Esophagus (tissue), 2 donors: ENCODE measurements at regions not wholly inside any gene's neighbourhood (a gene's known extent, or its start where the extent isn't known, plus 50 kb on each side); places are given as distances from the start of the nearest gene placed in this dataset.

ENCODE experiments used
- H3K27ac ChIP-seq, 2 donors: one replicate each; pipeline ENCODE4 v1.5.1; 2013; ENCODE audit warnings: low read depth in 2 of 2, mild to moderate bottlenecking in 2 of 2, inconsistent platforms in 1 of 2, low read length in 1 of 2, moderate library complexity in 1 of 2
- H3K27me3 ChIP-seq, 2 donors: one replicate each; pipeline ENCODE4 v1.6.1; 2013; ENCODE audit warnings: low read length in 2 of 2, control low read depth in 1 of 2, mild to moderate bottlenecking in 1 of 2; ENCODE audit not compliant: insufficient read depth in 2 of 2, control insufficient read depth in 1 of 2
- H3K36me3 ChIP-seq, 2 donors: one replicate each; pipeline ENCODE4 v1.6.1; 2013; ENCODE audit warnings: low read length in 1 of 2; ENCODE audit not compliant: control insufficient read depth in 2 of 2, insufficient read depth in 2 of 2
- H3K4me1 ChIP-seq, 2 donors: one replicate each; pipeline ENCODE4 v1.6.1; 2013; ENCODE audit warnings: low read length in 1 of 2; ENCODE audit not compliant: control insufficient read depth in 2 of 2, insufficient read depth in 2 of 2
- H3K4me3 ChIP-seq, 2 donors: one replicate each; pipeline ENCODE4 v1.5.1; 2013; ENCODE audit warnings: low read length in 2 of 2, mild to moderate bottlenecking in 2 of 2, low read depth in 1 of 2, moderate library complexity in 1 of 2
- H3K9me3 ChIP-seq, 2 donors: one replicate each; pipeline ENCODE4 v1.6.1; 2013; ENCODE audit warnings: mild to moderate bottlenecking in 2 of 2, low read depth in 1 of 2, low read length in 1 of 2, moderate library complexity in 1 of 2; ENCODE audit not compliant: control insufficient read depth in 2 of 2, insufficient read depth in 1 of 2
- WGBS, 2 donors: extraction: QIAGEN DNeasy Blood & Tissue Kit; methylation state at CpG; one replicate each; pipeline ENCODE4 v1.1.7; 2013; 5-methylcytosine and 5-hydroxymethylcytosine counted together
- donor health status: healthy with polysubstance abuse.
- donor health status: Bipolar disorder and iron deficiency.

- H3K9me3 ChIP-seq: peaks cover 0 to 3% of the 10 kb centered on the region in 2 donors
- H3K27me3 ChIP-seq: no peaks in the 10 kb centered on the region
- no peaks in the 10 kb centered on the region for H3K4me1 ChIP-seq
- H3K4me3 ChIP-seq: no peak overlapping the region
- H3K27ac ChIP-seq: no peak overlapping the region
- 48 to 50% methylated on average over 15 of the region's 15 CpGs for WGBS, 2 donors
- H3K36me3 ChIP-seq: no peaks in the 10 kb centered on the region
These were observed 1155.9 kb downstream of the TBC1D22A start for GRCh38 chr22:47918276-47918921.

- no peak overlapping the region for H3K27ac ChIP-seq
- H3K27me3 ChIP-seq: no peaks in the 10 kb centered on the region
- no peaks in the 10 kb centered on the region for H3K9me3 ChIP-seq
- H3K36me3 ChIP-seq: no peaks in the 10 kb centered on the region
- WGBS, 2 donors: 81 to 87% methylated on average over 15 of the region's 15 CpGs
- no peaks in the 10 kb centered on the region for H3K4me1 ChIP-seq
- H3K4me3 ChIP-seq: no peak overlapping the region
These were observed 1152.1 kb downstream of the TBC1D22A start for GRCh38 chr22:47914481-47915097.

- 82 to 92% methylated on average over 7 to 9 of the region's 9 CpGs for WGBS, 2 donors
- H3K36me3 ChIP-seq: no peaks in the 10 kb centered on the region
- H3K4me1 ChIP-seq: no peaks in the 10 kb centered on the region
- peaks cover 0 to 2% of the 10 kb centered on the region in 2 donors for H3K9me3 ChIP-seq
- no peaks in the 10 kb centered on the region for H3K27me3 ChIP-seq
- no peak overlapping the region for H3K27ac ChIP-seq
- no peak overlapping the region for H3K4me3 ChIP-seq
These were observed 1140.3 kb downstream of the TBC1D22A start for GRCh38 chr22:47902646-47903180.

- H3K4me1 ChIP-seq: no peaks in the 10 kb centered on the region
- H3K27me3 ChIP-seq: no peaks in the 10 kb centered on the region
- H3K9me3 ChIP-seq: peaks cover 0 to 2% of the 10 kb centered on the region in 2 donors
- no peak overlapping the region for H3K27ac ChIP-seq
- 88 to 91% methylated on average over 6 of the region's 6 CpGs for WGBS, 2 donors
- H3K4me3 ChIP-seq: no peak overlapping the region
- H3K36me3 ChIP-seq: no peaks in the 10 kb centered on the region
These were observed 1139.5 kb downstream of the TBC1D22A start for GRCh38 chr22:47901911-47902310.

- Histone ChIP-seq H3K4me3 (no peak overlapping the region), H3K27ac (no peak overlapping the region), H3K27me3 (no peaks in the 10 kb centered on the region), H3K36me3 (no peaks in the 10 kb centered on the region), H3K4me1 (no peaks in the 10 kb centered on the region), H3K9me3 (no peaks in the 10 kb centered on the region)
- WGBS, 2 donors: 86 to 87% methylated on average over 8 of the region's 8 CpGs
These were observed 1137.4 kb downstream of the TBC1D22A start for GRCh38 chr22:47899894-47900293.

GRCh38 chr22:47898946-47899345 is 1136.5 kb downstream of the TBC1D22A start:
- H3K4me3 ChIP-seq: no peak overlapping the region
- no peaks in the 10 kb centered on the region for H3K27me3 ChIP-seq
- H3K9me3 ChIP-seq: no peaks in the 10 kb centered on the region
- H3K27ac ChIP-seq: no peak overlapping the region
- H3K36me3 ChIP-seq: no peaks in the 10 kb centered on the region
- 59 to 73% methylated on average over 3 of the region's 3 CpGs for WGBS, 2 donors
- no peaks in the 10 kb centered on the region for H3K4me1 ChIP-seq

- Histone ChIP-seq H3K4me1 (no peaks in the 10 kb centered on the region), H3K36me3 (no peaks in the 10 kb centered on the region)
- WGBS, 2 donors: 50 to 55% methylated on average over 6 of the region's 6 CpGs
These were observed 1129.2 kb downstream of the TBC1D22A start for GRCh38 chr22:47891609-47892008.

GRCh38 chr22:47888817-47889216 is 1126.4 kb downstream of the TBC1D22A start:
- Histone ChIP-seq H3K27ac (no peak overlapping the region), H3K27me3 (no peaks in the 10 kb centered on the region), H3K9me3 (peaks cover 0 to 5% of the 10 kb centered on the region in 2 donors), H3K4me3 (no peak overlapping the region), H3K36me3 (no peaks in the 10 kb centered on the region), H3K4me1 (no peaks in the 10 kb centered on the region)
- 85 to 93% methylated on average over 9 of the region's 9 CpGs for WGBS, 2 donors

More at GRCh38 chr22:47891609-47892008, 1129.2 kb downstream of the TBC1D22A start:
- H3K4me3 ChIP-seq: no peak overlapping the region
- no peaks in the 10 kb centered on the region for H3K27me3 ChIP-seq
- H3K27ac ChIP-seq: no peak overlapping the region
- H3K9me3 ChIP-seq: peaks cover 0 to 6% of the 10 kb centered on the region in 2 donors

GRCh38 chr22:47884775-47885174 is 1122.3 kb downstream of the TBC1D22A start:
- Histone ChIP-seq H3K27ac (no peak overlapping the region), H3K27me3 (no peaks in the 10 kb centered on the region), H3K4me1 (no peaks in the 10 kb centered on the region), H3K9me3 (peaks cover 0 to 2% of the 10 kb centered on the region in 2 donors), H3K36me3 (no peaks in the 10 kb centered on the region), H3K4me3 (no peak overlapping the region)
- WGBS, 2 donors: 92 to 94% methylated on average over 14 of the region's 14 CpGs

GRCh38 chr22:47884200-47884599 is 1121.8 kb downstream of the TBC1D22A start:
- no peaks in the 10 kb centered on the region for H3K4me1 ChIP-seq
- no peaks in the 10 kb centered on the region for H3K36me3 ChIP-seq
- no peak overlapping the region for H3K27ac ChIP-seq
- no peak overlapping the region for H3K4me3 ChIP-seq
- WGBS, 2 donors: 84 to 88% methylated on average over 15 of the region's 15 CpGs
- no peaks in the 10 kb centered on the region for H3K27me3 ChIP-seq
- H3K9me3 ChIP-seq: peaks cover 0 to 2% of the 10 kb centered on the region in 2 donors
